ENCODE measurements at regions not wholly inside any gene's neighbourhood (a gene's known extent, or its start where the extent isn't known, plus 50 kb on each side); places are given as distances from the start of the nearest gene placed in this dataset.
"Not testable (repeated sequence)": the region's sequence is repeated elsewhere in the genome, so short reads cannot be mapped to it uniquely, and the experiment has no call there.

- DNase-seq (ENCODE audit: low read depth in 3 of 3, low spot score in 2 of 3) = no peak
Observed at GRCh38 chr17:33873201-33873617, 381.9 kb upstream of the CCL2 start.

- DNase-seq (ENCODE audit: low read depth in 3 of 3, low spot score in 2 of 3) = no peak
Observed at GRCh38 chr17:33874617-33875060, 380.4 kb upstream of the CCL2 start.

GRCh38 chr17:33875973-33876372 lies 379.1 kb upstream of the CCL2 start:
- DNase-seq (ENCODE audit: low read depth in 3 of 3, low spot score in 2 of 3) = no peak

GRCh38 chr17:33882273-33882672 lies 372.8 kb upstream of the CCL2 start:
- DNase-seq (ENCODE audit: low read depth in 3 of 3, low spot score in 2 of 3) = not testable (repeated sequence)

- DNase-seq (ENCODE audit: low read depth in 3 of 3, low spot score in 2 of 3) = not testable (repeated sequence)
Observed at GRCh38 chr17:33882677-33883076, 372.4 kb upstream of the CCL2 start.

- no peak for DNase-seq (ENCODE audit: low read depth in 3 of 3, low spot score in 2 of 3)
Observed at GRCh38 chr17:33888455-33888854, 366.6 kb upstream of the CCL2 start.

GRCh38 chr17:33889040-33889439 lies 366.0 kb upstream of the CCL2 start:
- DNase-seq (ENCODE audit: low read depth in 3 of 3, low spot score in 2 of 3) = no peak

GRCh38 chr17:33889766-33890165 lies 365.3 kb upstream of the CCL2 start:
- no peak for DNase-seq (ENCODE audit: low read depth in 3 of 3, low spot score in 2 of 3)

- no peak for DNase-seq (ENCODE audit: low read depth in 3 of 3, low spot score in 2 of 3)
Observed at GRCh38 chr17:33892717-33893591, 362.1 kb upstream of the CCL2 start.

- no peak for DNase-seq (ENCODE audit: low read depth in 3 of 3, low spot score in 2 of 3)
Observed at GRCh38 chr17:33895491-33895890, 359.6 kb upstream of the CCL2 start.

- DNase-seq (ENCODE audit: low read depth in 3 of 3, low spot score in 2 of 3) = no peak
Observed at GRCh38 chr17:33896263-33896662, 358.8 kb upstream of the CCL2 start.

- DNase-seq (ENCODE audit: low read depth in 3 of 3, low spot score in 2 of 3) = no peak
Observed at GRCh38 chr17:33901085-33901484, 354.0 kb upstream of the CCL2 start.

- peak in 1 of 3 donors; percentile 29 for DNase-seq (ENCODE audit: low read depth in 3 of 3, low spot score in 2 of 3)
Observed at GRCh38 chr17:33902901-33903449, 352.1 kb upstream of the CCL2 start.

GRCh38 chr17:33904476-33904875 lies 350.6 kb upstream of the CCL2 start:
- no peak for DNase-seq (ENCODE audit: low read depth in 3 of 3, low spot score in 2 of 3)

GRCh38 chr17:33905338-33905800 lies 349.7 kb upstream of the CCL2 start:
- no peak for DNase-seq (ENCODE audit: low read depth in 3 of 3, low spot score in 2 of 3)

GRCh38 chr17:33908363-33909064 lies 346.6 kb upstream of the CCL2 start:
- DNase-seq (ENCODE audit: low read depth in 3 of 3, low spot score in 2 of 3) = no peak

- DNase-seq (ENCODE audit: low read depth in 3 of 3, low spot score in 2 of 3) = no peak
Observed at GRCh38 chr17:33910200-33910857, 344.8 kb upstream of the CCL2 start.

GRCh38 chr17:33914125-33914524 lies 341.0 kb upstream of the CCL2 start:
- no peak for DNase-seq (ENCODE audit: low read depth in 3 of 3, low spot score in 2 of 3)

GRCh38 chr17:33922971-33923370 lies 332.1 kb upstream of the CCL2 start:
- DNase-seq (ENCODE audit: low read depth in 3 of 3, low spot score in 2 of 3) = no peak

- DNase-seq (ENCODE audit: low read depth in 3 of 3, low spot score in 2 of 3) = no peak
Observed at GRCh38 chr17:33924104-33924503, 331.0 kb upstream of the CCL2 start.

- DNase-seq (ENCODE audit: low read depth in 3 of 3, low spot score in 2 of 3) = no peak
Observed at GRCh38 chr17:33925649-33926048, 329.4 kb upstream of the CCL2 start.

Data from right renal cortex interstitium (tissue), 3 donors.